Aorta (tissue), 5 donors: ENCODE measurements at regions not wholly inside any gene's neighbourhood (a gene's known extent, or its start where the extent isn't known, plus 50 kb on each side); places are given as distances from the start of the nearest gene placed in this dataset.

Source experiments
- ATAC-seq: fragments of 200-7000 bp; cut with Tn5 transposase; one replicate; pipeline ENCODE4 v1.9.1; 2022; ENCODE audit warnings: moderate library complexity; ENCODE audit not compliant: low FRiP score
- DNase-seq, 2 donors: peaks; one replicate each; pipeline ENCODE4 v3.0.0-alpha.2; 2020
- H3K27ac ChIP-seq, 2 donors: one replicate each; pipeline ENCODE4 v1.5.1; 2013; ENCODE audit warnings: low read length in 2 of 2, mild to moderate bottlenecking in 2 of 2, moderate library complexity in 2 of 2, control low read depth in 1 of 2, inconsistent platforms in 1 of 2, low read depth in 1 of 2
- H3K27me3 ChIP-seq, 2 donors: one replicate each; pipeline ENCODE4 v1.6.1; 2013; ENCODE audit warnings: control low read depth in 1 of 2, low read length in 1 of 2, mild to moderate bottlenecking in 1 of 2, moderate library complexity in 1 of 2; ENCODE audit not compliant: insufficient read depth in 2 of 2, control insufficient read depth in 1 of 2
- H3K36me3 ChIP-seq, 2 donors: one replicate each; pipeline ENCODE4 v1.6.1; 2013; ENCODE audit warnings: control low read depth in 1 of 2, low read length in 1 of 2, mild to moderate bottlenecking in 1 of 2; ENCODE audit not compliant: insufficient read depth in 2 of 2, control insufficient read depth in 1 of 2
- H3K4me1 ChIP-seq, 2 donors: one replicate each; pipeline ENCODE4 v1.6.1; 2013; ENCODE audit warnings: low read length in 2 of 2, control low read depth in 1 of 2, mild to moderate bottlenecking in 1 of 2, moderate library complexity in 1 of 2; ENCODE audit not compliant: insufficient read depth in 2 of 2, control insufficient read depth in 1 of 2
- H3K4me3 ChIP-seq, 2 donors: one replicate each; pipeline ENCODE4 v1.5.1; 2013; ENCODE audit warnings: low read length in 2 of 2, control low read depth in 1 of 2, mild to moderate bottlenecking in 1 of 2
- H3K9me3 ChIP-seq: one replicate; pipeline ENCODE4 v1.6.1; 2013; ENCODE audit warnings: mild to moderate bottlenecking, low read length; ENCODE audit not compliant: control insufficient read depth
- WGBS, 2 donors: extraction: QIAGEN DNeasy Blood & Tissue Kit; methylation state at CpG; one replicate each; pipeline ENCODE4 v1.1.7; 2013; 5-methylcytosine and 5-hydroxymethylcytosine counted together
- intact Hi-C, 2 donors: fragments of 100-400 bp; cut with DNase I; formaldehyde crosslinking; loops; one replicate each; pipeline versions ENCODE4 v1.14.2 to v1.15.0; 2022
- donor health status: healthy with polysubstance abuse.
- donor health status: Bipolar disorder and iron deficiency.
- donor health status: DM: no; HTN: no; CAD: no.
- donor health status: DM: no; HTN: no; CAD: no.
- donor health status: DM: yes; HTN: yes; CAD: no.

DNA sequence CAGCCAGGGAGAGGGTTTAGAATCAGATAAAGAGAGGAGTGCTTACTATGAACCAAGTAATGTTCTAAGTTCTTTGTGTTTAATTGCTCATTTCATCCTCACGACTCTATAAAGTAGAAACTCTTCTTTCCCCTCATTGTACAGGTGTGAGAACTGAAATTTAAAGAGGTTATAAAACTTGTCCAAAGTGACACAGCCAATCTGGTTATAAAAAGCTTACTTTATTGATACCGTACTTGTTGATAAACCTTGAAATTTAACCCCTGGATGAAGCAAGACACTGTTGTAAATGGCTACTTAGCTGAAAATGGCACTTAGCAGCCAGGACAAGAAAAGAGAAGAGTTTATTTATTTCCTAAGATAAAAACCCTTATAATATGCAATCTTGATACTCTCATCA is 702.4 kb downstream of the KCTD16 start:
- no peaks in the 10 kb centered on the region for H3K27me3 ChIP-seq
- intact Hi-C loops, result no loop called here
- no peaks in the 10 kb centered on the region for H3K9me3 ChIP-seq
- WGBS, 2 donors, result 72 to 76% methylated on average over 2 of the region's 2 CpGs
- no peak overlapping the region for H3K4me3 ChIP-seq
- DNase-seq (no peak), ATAC-seq (no peak)
- no peaks in the 10 kb centered on the region for H3K36me3 ChIP-seq
- no peak overlapping the region for H3K27ac ChIP-seq
- H3K4me1 ChIP-seq, result no peaks in the 10 kb centered on the region

DNA sequence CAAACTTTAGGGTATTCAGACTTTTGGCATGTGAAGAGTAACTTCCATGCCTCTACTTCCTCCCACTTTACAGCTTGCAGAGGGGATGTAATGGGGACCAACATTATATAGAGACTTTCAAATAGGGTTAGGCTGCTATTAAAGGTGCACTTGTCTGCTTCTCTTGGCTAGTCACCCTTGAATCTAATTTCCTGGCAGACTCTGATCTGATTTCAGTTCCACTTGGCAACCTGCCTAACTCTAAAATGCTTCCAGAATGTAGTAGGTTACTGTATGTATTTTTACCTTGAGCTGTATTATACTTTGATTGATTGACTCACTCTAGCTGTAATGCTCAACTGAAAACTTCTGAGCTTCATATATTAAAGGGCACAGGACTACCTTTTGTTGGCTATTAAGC is 693.4 kb downstream of the KCTD16 start:
- no peak for DNase-seq
- H3K27ac ChIP-seq, result no peak overlapping the region
- H3K27me3 ChIP-seq, result no peaks in the 10 kb centered on the region
- H3K36me3 ChIP-seq, result no peaks in the 10 kb centered on the region
- ATAC-seq, result no peak
- no peaks in the 10 kb centered on the region for H3K4me1 ChIP-seq
- H3K4me3 ChIP-seq, result no peak overlapping the region
- H3K9me3 ChIP-seq, result no peaks in the 10 kb centered on the region
- intact Hi-C loops, result no loop called here

DNA sequence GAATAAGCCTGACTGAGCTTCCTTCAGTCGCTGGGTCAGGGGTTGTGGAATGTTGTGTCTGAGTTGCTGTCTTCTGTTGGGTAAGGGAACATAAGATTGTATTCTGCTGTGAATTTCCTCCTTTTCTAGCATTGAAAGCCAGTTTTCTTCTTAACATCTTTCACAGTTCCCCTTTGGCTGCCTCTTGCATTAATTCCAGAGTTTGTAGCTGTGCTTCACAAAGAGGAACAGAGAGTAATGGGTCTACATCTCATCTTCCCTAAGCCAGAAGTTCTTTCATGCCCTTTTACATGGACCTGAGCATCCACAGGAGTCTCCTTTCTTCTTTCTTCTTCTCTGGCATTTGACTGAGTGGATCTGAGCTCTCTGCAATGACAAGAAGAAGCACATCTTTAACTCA is 686.8 kb downstream of the KCTD16 start:
- Histone ChIP-seq H3K4me1 (no peaks in the 10 kb centered on the region), H3K4me3 (no peak overlapping the region), H3K36me3 (no peaks in the 10 kb centered on the region), H3K27me3 (no peaks in the 10 kb centered on the region), H3K27ac (no peak overlapping the region), H3K9me3 (no peaks in the 10 kb centered on the region)
- 23 to 30% methylated on average over 1 of the region's 1 CpG for WGBS, 2 donors
- ATAC-seq (no peak), DNase-seq (no peak)
- intact Hi-C loops, result no loop called here

DNA sequence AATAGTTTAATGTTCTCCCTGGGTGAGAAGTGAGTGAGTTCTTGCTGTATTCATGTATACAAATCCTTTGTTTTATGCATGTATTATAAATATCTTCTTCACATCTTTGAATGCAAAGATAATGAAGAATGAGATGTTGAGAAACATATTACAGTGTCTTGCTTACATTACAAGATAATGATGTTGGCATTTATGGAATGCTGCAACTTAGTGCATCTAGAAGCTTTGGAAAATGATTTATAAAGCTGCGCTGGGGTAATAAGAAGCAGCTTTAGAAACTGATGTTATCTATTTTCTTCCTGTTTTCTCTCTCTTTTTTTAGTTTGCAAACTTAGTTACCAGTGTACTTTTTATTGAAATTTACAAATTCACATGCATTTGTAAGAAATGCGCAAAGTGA is 673.4 kb downstream of the KCTD16 start:
- no peaks in the 10 kb centered on the region for H3K9me3 ChIP-seq
- no peaks in the 10 kb centered on the region for H3K27me3 ChIP-seq
- intact Hi-C loops, result no loop called here
- H3K27ac ChIP-seq, result no peak overlapping the region
- no peak for DNase-seq
- no peaks in the 10 kb centered on the region for H3K36me3 ChIP-seq
- no peak overlapping the region for H3K4me3 ChIP-seq
- WGBS, 2 donors, result 84 to 87% methylated on average over 2 of the region's 2 CpGs
- H3K4me1 ChIP-seq, result no peaks in the 10 kb centered on the region
- no peak for ATAC-seq

DNA sequence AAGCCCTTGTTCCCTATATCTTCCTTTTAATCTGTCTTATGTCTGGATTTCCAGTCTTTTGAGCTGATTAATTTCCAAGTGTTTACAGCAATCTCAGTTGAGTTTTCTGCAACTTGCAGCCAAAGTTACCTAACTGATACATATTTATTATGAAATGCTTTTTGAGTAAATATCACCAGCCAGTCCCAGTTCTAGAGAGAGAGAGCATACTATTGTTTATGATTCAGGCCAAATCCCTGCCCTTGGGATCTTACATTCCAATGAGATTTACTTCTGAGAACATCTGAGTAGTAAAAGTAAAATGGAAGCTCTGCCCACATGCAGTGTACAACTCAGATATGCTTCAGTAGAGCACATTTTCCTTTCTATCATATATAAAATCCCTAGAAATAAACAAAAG is 661.7 kb downstream of the KCTD16 start:
- H3K9me3 ChIP-seq, result no peaks in the 10 kb centered on the region
- H3K4me1 ChIP-seq, result no peaks in the 10 kb centered on the region
- ATAC-seq (no peak), DNase-seq (no peak)
- intact Hi-C loops, result no loop called here
- no peak overlapping the region for H3K4me3 ChIP-seq
- H3K27ac ChIP-seq, result no peak overlapping the region
- no peaks in the 10 kb centered on the region for H3K36me3 ChIP-seq
- H3K27me3 ChIP-seq, result no peaks in the 10 kb centered on the region

DNA sequence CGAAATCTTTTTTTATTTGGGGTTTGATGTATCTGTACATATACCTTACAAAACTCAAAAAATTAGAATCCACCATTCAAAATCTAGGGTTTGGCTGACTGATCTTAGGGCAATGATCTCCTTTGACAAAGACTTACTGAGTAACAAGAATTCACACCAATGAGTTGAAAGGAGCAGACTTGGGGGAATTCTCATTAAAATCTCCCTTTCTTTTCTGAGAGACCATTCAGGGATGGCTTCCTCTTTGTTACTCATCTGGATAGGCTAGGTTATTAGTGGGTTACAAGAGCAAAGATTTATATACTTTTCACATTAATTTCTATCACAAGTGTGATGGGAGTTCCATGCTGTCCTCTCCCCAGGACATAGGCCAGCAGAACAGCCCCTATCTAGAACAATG is 661.0 kb downstream of the KCTD16 start:
- no peaks in the 10 kb centered on the region for H3K9me3 ChIP-seq
- DNase-seq (no peak), ATAC-seq (no peak)
- H3K27ac ChIP-seq, result no peak overlapping the region
- WGBS, 2 donors, result 70 to 79% methylated on average over 1 of the region's 1 CpG
- H3K36me3 ChIP-seq, result no peaks in the 10 kb centered on the region
- no peak overlapping the region for H3K4me3 ChIP-seq
- no peaks in the 10 kb centered on the region for H3K27me3 ChIP-seq
- intact Hi-C loops, result no loop called here
- H3K4me1 ChIP-seq, result no peaks in the 10 kb centered on the region

DNA sequence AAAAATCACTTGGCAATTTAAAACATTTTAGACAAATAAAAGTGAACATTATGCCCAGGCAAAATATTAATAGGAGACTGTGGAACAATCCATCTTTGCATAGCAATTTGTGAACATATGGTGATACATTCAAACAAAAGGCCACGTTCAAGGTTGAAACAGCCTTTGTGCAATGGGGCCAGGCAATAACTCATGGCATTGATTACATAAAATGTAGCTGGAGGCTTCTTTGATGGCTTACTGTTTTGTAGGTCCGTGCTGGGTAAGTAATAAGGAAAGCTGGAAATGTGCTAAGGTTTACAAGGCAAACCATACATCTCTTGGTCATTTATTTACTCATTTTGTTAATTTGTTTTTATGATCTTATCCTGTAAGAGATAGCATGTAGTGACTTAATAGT is 651.8 kb downstream of the KCTD16 start:
- DNase-seq, result no peak
- peaks cover 0 to 1% of the 10 kb centered on the region in 2 donors for H3K27me3 ChIP-seq

DNA sequence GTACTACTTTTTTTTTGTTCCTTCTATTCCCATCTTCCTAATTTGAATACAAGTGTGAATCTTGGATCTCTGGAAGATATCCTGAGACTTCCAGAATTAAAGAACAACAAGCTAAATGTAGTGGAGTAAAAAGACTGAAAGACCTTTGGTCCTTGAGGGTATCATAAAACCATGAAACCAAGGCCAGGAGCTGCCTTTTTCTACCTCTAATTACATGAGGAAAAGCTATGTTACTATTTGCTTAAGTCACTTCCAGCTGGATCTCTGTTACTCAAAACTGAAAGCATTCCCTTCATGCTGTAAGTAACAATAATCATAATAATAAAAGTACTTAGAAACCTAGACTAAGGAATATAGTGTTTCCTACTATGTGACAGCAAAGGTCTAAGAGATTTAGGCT is 649.6 kb downstream of the KCTD16 start:
- ATAC-seq, result no peak
- no peak overlapping the region for H3K4me3 ChIP-seq
- no peaks in the 10 kb centered on the region for H3K4me1 ChIP-seq

More for the DNA sequence above, 651.8 kb downstream of the KCTD16 start:
- WGBS, 2 donors, result 42 to 54% methylated on average over 2 of the region's 2 CpGs
- ATAC-seq, result no peak
- Histone ChIP-seq H3K27ac (no peak overlapping the region), H3K9me3 (no peaks in the 10 kb centered on the region), H3K4me3 (no peak overlapping the region), H3K36me3 (no peaks in the 10 kb centered on the region), H3K4me1 (no peaks in the 10 kb centered on the region)
- intact Hi-C loops, result no loop called here

DNA sequence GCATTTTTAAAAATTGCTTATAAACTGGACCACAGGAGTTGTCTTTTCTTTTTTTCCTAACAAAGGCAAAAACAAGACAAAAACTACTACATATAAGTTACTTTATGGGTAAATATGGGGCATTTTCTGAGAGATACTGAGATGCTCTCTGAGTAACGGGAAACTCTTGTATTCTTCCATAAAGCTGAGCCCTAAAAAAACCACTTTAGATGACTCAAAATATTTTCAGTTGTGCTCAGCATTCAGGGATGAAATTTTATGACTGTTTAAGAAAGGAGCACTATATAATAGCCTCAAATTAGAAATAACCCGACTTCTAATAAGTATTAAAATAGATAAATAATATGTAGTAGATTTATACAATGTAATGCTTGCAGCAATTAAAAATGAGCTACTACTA is 644.5 kb downstream of the KCTD16 start:
- WGBS, 2 donors, result 64 to 70% methylated on average over 2 of the region's 2 CpGs
- Histone ChIP-seq H3K27me3 (peaks cover 0 to 1% of the 10 kb centered on the region in 2 donors), H3K36me3 (no peaks in the 10 kb centered on the region), H3K9me3 (peaks cover 2% of the 10 kb centered on the region), H3K4me3 (no peak overlapping the region), H3K27ac (no peak overlapping the region), H3K4me1 (no peaks in the 10 kb centered on the region)
- ATAC-seq (no peak), DNase-seq (no peak)
- intact Hi-C loops, result no loop called here

More for the DNA sequence above, 649.6 kb downstream of the KCTD16 start:
- DNase-seq, result no peak
- Histone ChIP-seq H3K36me3 (no peaks in the 10 kb centered on the region), H3K27ac (no peak overlapping the region), H3K27me3 (peaks cover 0 to 1% of the 10 kb centered on the region in 2 donors), H3K9me3 (peaks cover 2% of the 10 kb centered on the region)
- intact Hi-C loops, result no loop called here
